GM12801 (cell line): ENCODE measurements at regions not wholly inside any gene's neighbourhood (a gene's known extent, or its start where the extent isn't known, plus 50 kb on each side); places are given as distances from the start of the nearest gene placed in this dataset.

Experiments used
- CTCF ChIP-seq: IDR thresholded peaks from one replicate; pipeline ENCODE4 v1.5.1; 2011; ENCODE audit warnings: control low read depth; ENCODE audit not compliant: insufficient read length; ENCODE audit errors: extremely low read depth

GRCh38 chr2:59032499-59032898 is 791.4 kb upstream of the FANCL start:
- no peak for TF ChIP-seq CTCF

- no peak for TF ChIP-seq CTCF
Observed at GRCh38 chr2:59029058-59029457, 787.9 kb upstream of the FANCL start.

GRCh38 chr2:59027320-59027719 is 786.2 kb upstream of the FANCL start:
- TF ChIP-seq CTCF: no peak

- TF ChIP-seq CTCF: no peak
Observed at GRCh38 chr2:59025157-59025757, 784.1 kb upstream of the FANCL start.

- TF ChIP-seq CTCF: no peak
Observed at GRCh38 chr2:59021786-59022185, 780.7 kb upstream of the FANCL start.

GRCh38 chr2:59019566-59020159 is 778.5 kb upstream of the FANCL start:
- no peak for TF ChIP-seq CTCF

- TF ChIP-seq CTCF: no peak
Observed at GRCh38 chr2:59018737-59019136, 777.6 kb upstream of the FANCL start.
